Myocyte (in vitro differentiated cells): ENCODE measurements at regions not wholly inside any gene's neighbourhood (a gene's known extent, or its start where the extent isn't known, plus 50 kb on each side); places are given as distances from the start of the nearest gene placed in this dataset.
"Not testable (repeated sequence)": the region's sequence is repeated elsewhere in the genome, so short reads cannot be mapped to it uniquely, and the experiment has no call there.

Source experiments
- DNase-seq: peaks from one replicate; pipeline ENCODE4 v3.0.0-alpha.2; 2012; ENCODE audit warnings: low read depth

GRCh38 chr17:34474706-34475105 is 104.7 kb upstream of the TMEM132E start:
- DNase-seq, result no peak

GRCh38 chr17:34472363-34472762 is 107.0 kb upstream of the TMEM132E start:
- DNase-seq, result no peak

GRCh38 chr17:34471278-34471677 is 108.1 kb upstream of the TMEM132E start:
- DNase-seq, result not testable (repeated sequence)

GRCh38 chr17:34465789-34466188 is 102.8 kb upstream of the CCL1 start:
- no peak for DNase-seq

GRCh38 chr17:34464812-34465211 is 101.8 kb upstream of the CCL1 start:
- DNase-seq, result no peak

- DNase-seq, result no peak
Measured at GRCh38 chr17:34458266-34458665, 95.2 kb upstream of the CCL1 start.

- DNase-seq, result no peak
Measured at GRCh38 chr17:34456121-34456520, 93.1 kb upstream of the CCL1 start.

GRCh38 chr17:34452769-34453168 is 89.7 kb upstream of the CCL1 start:
- no peak for DNase-seq

- no peak for DNase-seq
Measured at GRCh38 chr17:34451313-34451712, 88.3 kb upstream of the CCL1 start.

GRCh38 chr17:34447406-34447805 is 84.4 kb upstream of the CCL1 start:
- no peak for DNase-seq

GRCh38 chr17:34445101-34445500 is 82.1 kb upstream of the CCL1 start:
- DNase-seq, result no peak

- DNase-seq, result no peak
Measured at GRCh38 chr17:34443619-34444469, 80.8 kb upstream of the CCL1 start.

GRCh38 chr17:34442387-34443111 is 79.5 kb upstream of the CCL1 start:
- no peak for DNase-seq

- no peak for DNase-seq
Measured at GRCh38 chr17:34437188-34437587, 74.2 kb upstream of the CCL1 start.

- no peak for DNase-seq
Measured at GRCh38 chr17:34436607-34437006, 73.6 kb upstream of the CCL1 start.

- no peak for DNase-seq
Measured at GRCh38 chr17:34435182-34435928, 72.3 kb upstream of the CCL1 start.

GRCh38 chr17:34434052-34434451 is 71.0 kb upstream of the CCL1 start:
- no peak for DNase-seq

- DNase-seq, result no peak
Measured at GRCh38 chr17:34424814-34425491, 61.9 kb upstream of the CCL1 start.

- DNase-seq, result no peak
Measured at GRCh38 chr17:34423978-34424813, 61.2 kb upstream of the CCL1 start.

- not testable (repeated sequence) for DNase-seq
Measured at GRCh38 chr17:34423315-34423714, 60.3 kb upstream of the CCL1 start.
